ENCODE measurements at regions not wholly inside any gene's neighbourhood (a gene's known extent, or its start where the extent isn't known, plus 50 kb on each side); places are given as distances from the start of the nearest gene placed in this dataset.

DNA sequence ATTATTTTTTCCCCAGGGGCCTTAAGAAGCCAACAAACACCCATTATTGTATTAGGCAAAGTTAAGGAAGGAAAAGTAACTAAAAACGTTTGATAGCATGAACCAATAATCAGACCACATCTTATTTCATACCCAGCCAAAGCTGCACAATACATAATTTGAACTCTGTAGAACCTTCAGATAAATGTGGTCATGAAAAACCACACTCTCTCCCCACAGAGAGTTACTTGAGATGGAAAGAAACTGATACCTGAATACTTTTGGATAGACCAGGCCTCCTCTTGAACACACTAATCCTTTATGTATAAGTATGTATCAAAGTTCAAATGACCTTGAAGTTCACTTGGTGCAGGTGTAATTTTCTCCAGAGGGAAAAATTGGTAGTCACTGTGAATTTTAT, 146.6 kb upstream of the FAM13C start:
- no peaks in the 10 kb centered on the region for H3K79me2 ChIP-seq (ENCODE audit: low read depth)
- no peaks in the 10 kb centered on the region for H4K20me1 ChIP-seq (ENCODE audit: insufficient read depth)
- no peak overlapping the region for H3K27ac ChIP-seq
- H2AFZ ChIP-seq, result no peak overlapping the region
- no peaks in the 10 kb centered on the region for H3K9me2 ChIP-seq (ENCODE audit: insufficient read depth)
- no peak for DNase-seq
- H3K36me3 ChIP-seq (ENCODE audit: low read depth), result no peaks in the 10 kb centered on the region
- no peak overlapping the region for H3K4me2 ChIP-seq
- TF ChIP-seq EZH2 (IDR thresholded peaks at IDR 0.05; ENCODE audit: low read depth), result no peak
- TF ChIP-seq, protein P1, sequence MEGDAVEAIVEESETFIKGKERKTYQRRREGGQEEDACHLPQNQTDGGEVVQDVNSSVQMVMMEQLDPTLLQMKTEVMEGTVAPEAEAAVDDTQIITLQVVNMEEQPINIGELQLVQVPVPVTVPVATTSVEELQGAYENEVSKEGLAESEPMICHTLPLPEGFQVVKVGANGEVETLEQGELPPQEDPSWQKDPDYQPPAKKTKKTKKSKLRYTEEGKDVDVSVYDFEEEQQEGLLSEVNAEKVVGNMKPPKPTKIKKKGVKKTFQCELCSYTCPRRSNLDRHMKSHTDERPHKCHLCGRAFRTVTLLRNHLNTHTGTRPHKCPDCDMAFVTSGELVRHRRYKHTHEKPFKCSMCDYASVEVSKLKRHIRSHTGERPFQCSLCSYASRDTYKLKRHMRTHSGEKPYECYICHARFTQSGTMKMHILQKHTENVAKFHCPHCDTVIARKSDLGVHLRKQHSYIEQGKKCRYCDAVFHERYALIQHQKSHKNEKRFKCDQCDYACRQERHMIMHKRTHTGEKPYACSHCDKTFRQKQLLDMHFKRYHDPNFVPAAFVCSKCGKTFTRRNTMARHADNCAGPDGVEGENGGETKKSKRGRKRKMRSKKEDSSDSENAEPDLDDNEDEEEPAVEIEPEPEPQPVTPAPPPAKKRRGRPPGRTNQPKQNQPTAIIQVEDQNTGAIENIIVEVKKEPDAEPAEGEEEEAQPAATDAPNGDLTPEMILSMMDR (conservative IDR thresholded peaks at IDR 0.05), result no peak
- H3K4me1 ChIP-seq (replicated peaks; ENCODE audit: insufficient read depth), result no peaks in the 10 kb centered on the region
- intact Hi-C loops (cut with micrococcal nuclease; ENCODE audit: unreplicated experiment), result no loop called here
- POLR2A ChIA-PET (ENCODE audit: unreplicated experiment), result no interaction called here
- CTCF ChIA-PET, result no interaction called here
- H3K4me3 ChIP-seq, result no peak overlapping the region
- H3K27me3 ChIP-seq (ENCODE audit: insufficient read depth, low read depth), result no peaks in the 10 kb centered on the region
- H3F3A ChIP-seq (ENCODE audit: insufficient read depth, low read depth), result no peaks in the 10 kb centered on the region
- H3K9me3 ChIP-seq (ENCODE audit: insufficient read depth, low read depth), result no peaks in the 10 kb centered on the region
- no TSS peak for BruUV-seq (replicated peaks)

DNA sequence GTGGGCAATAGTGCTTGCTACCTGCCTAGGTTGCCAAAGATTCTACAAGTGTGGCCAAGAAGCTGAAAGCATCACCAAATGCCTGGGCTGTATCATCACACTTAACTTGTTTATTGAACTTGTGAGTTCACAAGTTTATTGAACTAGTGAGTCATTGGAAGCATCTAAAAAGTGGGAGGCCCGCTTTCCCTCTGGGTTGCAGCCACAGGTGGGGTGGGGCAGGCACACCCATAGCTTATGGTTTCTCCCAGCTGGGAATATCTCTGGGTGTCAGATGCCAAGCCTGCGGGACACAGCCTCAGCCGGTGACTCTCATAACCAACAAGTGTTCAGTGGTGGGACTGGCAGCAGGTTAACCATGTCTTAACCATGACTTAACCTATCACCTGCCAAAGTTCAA, 145.9 kb upstream of the FAM13C start:
- Histone ChIP-seq H3K9me3 (ENCODE audit: insufficient read depth, low read depth) (no peaks in the 10 kb centered on the region), H3F3A (ENCODE audit: insufficient read depth, low read depth) (no peaks in the 10 kb centered on the region), H3K36me3 (ENCODE audit: low read depth) (no peaks in the 10 kb centered on the region), H3K9me2 (ENCODE audit: insufficient read depth) (no peaks in the 10 kb centered on the region), H4K20me1 (ENCODE audit: insufficient read depth) (no peaks in the 10 kb centered on the region), H3K27me3 (ENCODE audit: insufficient read depth, low read depth) (no peaks in the 10 kb centered on the region), H3K4me2 (no peak overlapping the region), H2AFZ (no peak overlapping the region), H3K79me2 (ENCODE audit: low read depth) (no peaks in the 10 kb centered on the region), H3K27ac (no peak overlapping the region), H3K4me3 (no peak overlapping the region), H3K4me1 (replicated peaks; ENCODE audit: insufficient read depth) (no peaks in the 10 kb centered on the region)
- CTCF ChIA-PET, result no interaction called here
- DNase-seq, result peak in 1 of 2 experiments; percentile 69
- POLR2A ChIA-PET (ENCODE audit: unreplicated experiment), result no interaction called here
- no TSS peak for BruUV-seq (replicated peaks)
- no peak for TF ChIP-seq EZH2 (IDR thresholded peaks at IDR 0.05; ENCODE audit: low read depth)
- TF ChIP-seq, protein P1 (conservative IDR thresholded peaks at IDR 0.05), result no peak
- intact Hi-C loops (cut with micrococcal nuclease; ENCODE audit: unreplicated experiment), result no loop called here

- no peaks in the 10 kb centered on the region for H3K27me3 ChIP-seq (ENCODE audit: insufficient read depth, low read depth)
- CTCF ChIA-PET, result no interaction called here
- DNase-seq, result no peak
- no peaks in the 10 kb centered on the region for H3K4me1 ChIP-seq (replicated peaks; ENCODE audit: insufficient read depth)
- H3K9me3 ChIP-seq (ENCODE audit: insufficient read depth, low read depth), result no peaks in the 10 kb centered on the region
- no peaks in the 10 kb centered on the region for H3K36me3 ChIP-seq (ENCODE audit: low read depth)
- no peaks in the 10 kb centered on the region for H4K20me1 ChIP-seq (ENCODE audit: insufficient read depth)
- intact Hi-C loops (cut with micrococcal nuclease; ENCODE audit: unreplicated experiment), result no loop called here
- no peak overlapping the region for H3K4me3 ChIP-seq
- H3K4me2 ChIP-seq, result no peak overlapping the region
- no peak overlapping the region for H2AFZ ChIP-seq
- no peaks in the 10 kb centered on the region for H3K79me2 ChIP-seq (ENCODE audit: low read depth)
- no peaks in the 10 kb centered on the region for H3K9me2 ChIP-seq (ENCODE audit: insufficient read depth)
- no peak overlapping the region for H3K27ac ChIP-seq
- H3F3A ChIP-seq (ENCODE audit: insufficient read depth, low read depth), result no peaks in the 10 kb centered on the region
- no TSS peak for BruUV-seq (replicated peaks)
- TF ChIP-seq, protein P1 (conservative IDR thresholded peaks at IDR 0.05), result no peak
- TF ChIP-seq EZH2 (IDR thresholded peaks at IDR 0.05; ENCODE audit: low read depth), result no peak
- POLR2A ChIA-PET (ENCODE audit: unreplicated experiment), result no interaction called here
Measured at GRCh38 chr10:59505926-59506325, 143.6 kb upstream of the FAM13C start.
